Body of pancreas (tissue), 4 donors: ENCODE measurements at regions not wholly inside any gene's neighbourhood (a gene's known extent, or its start where the extent isn't known, plus 50 kb on each side); places are given as distances from the start of the nearest gene placed in this dataset.

Source experiments
- POLR2A ChIP-seq, 3 donors: fragments of 450-650 bp; IDR thresholded peaks; one replicate each; pipeline ENCODE4 v1.6.1; 2016; ENCODE audit warnings: antibody characterized with exemption in 3 of 3, mild to moderate bottlenecking in 2 of 3
- TF ChIP-seq, protein P1 (sequence below), 7 experiments: fragments of 450-650 bp in 4 of 7; fragments of 200-600 bp in 3 of 7; sonication (generic) in 3 of 7; IDR thresholded peaks; one replicate each; pipeline ENCODE4 v1.5.1; 2016 to 2019; ENCODE audit warnings: antibody characterized with exemption in 7 of 7

DNA sequence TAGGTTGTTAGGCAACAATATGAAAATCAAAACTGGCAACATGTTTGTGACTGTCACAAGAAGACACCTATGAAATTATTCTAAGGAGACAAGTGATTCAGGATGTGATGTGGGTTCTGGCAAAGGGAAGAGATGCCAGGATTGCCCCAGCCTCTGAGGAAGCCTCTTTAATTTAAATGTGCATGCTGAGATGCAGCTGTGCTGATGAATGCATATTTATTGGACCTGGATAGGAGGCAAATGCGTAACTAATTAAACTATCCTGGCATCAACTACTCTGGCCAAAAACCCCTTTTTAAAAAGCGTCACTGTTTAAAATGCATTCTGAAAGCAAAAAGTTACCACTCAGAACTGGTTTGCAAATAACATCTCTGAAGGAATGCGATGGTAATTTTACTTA, 176.5 kb upstream of the DPH6 start:
- TF ChIP-seq, protein P1, sequence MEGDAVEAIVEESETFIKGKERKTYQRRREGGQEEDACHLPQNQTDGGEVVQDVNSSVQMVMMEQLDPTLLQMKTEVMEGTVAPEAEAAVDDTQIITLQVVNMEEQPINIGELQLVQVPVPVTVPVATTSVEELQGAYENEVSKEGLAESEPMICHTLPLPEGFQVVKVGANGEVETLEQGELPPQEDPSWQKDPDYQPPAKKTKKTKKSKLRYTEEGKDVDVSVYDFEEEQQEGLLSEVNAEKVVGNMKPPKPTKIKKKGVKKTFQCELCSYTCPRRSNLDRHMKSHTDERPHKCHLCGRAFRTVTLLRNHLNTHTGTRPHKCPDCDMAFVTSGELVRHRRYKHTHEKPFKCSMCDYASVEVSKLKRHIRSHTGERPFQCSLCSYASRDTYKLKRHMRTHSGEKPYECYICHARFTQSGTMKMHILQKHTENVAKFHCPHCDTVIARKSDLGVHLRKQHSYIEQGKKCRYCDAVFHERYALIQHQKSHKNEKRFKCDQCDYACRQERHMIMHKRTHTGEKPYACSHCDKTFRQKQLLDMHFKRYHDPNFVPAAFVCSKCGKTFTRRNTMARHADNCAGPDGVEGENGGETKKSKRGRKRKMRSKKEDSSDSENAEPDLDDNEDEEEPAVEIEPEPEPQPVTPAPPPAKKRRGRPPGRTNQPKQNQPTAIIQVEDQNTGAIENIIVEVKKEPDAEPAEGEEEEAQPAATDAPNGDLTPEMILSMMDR (IDR thresholded peaks at IDR 0.05) = no peak
- TF ChIP-seq POLR2A (IDR thresholded peaks at IDR 0.05) = no peak
